T47D (cell line): ENCODE measurements at regions not wholly inside any gene's neighbourhood (a gene's known extent, or its start where the extent isn't known, plus 50 kb on each side); places are given as distances from the start of the nearest gene placed in this dataset.
A peak's percentile ranks its signal among the peaks of the same experiment; 100 is the strongest.

Experiments used
- DNase-seq, 2 experiments: peaks; one replicate each; pipeline versions ENCODE4 v3.0.0 to v3.0.0-alpha.2; 2011 to 2012; ENCODE audit warnings: low read depth in 1 of 2, low spot score in 1 of 2
- JUND ChIP-seq: IDR thresholded peaks from 2 replicates; pipeline ENCODE4 v1.6.1; 2012; ENCODE audit warnings: low read depth
- in situ Hi-C: cut with HindIII; loops from 2 replicates; pipeline ENCODE4 v1.10.0; 2016; ENCODE audit warnings: low sequenced_read_pairs, low pct_unique_long_range_greater_than_20kb

DNA sequence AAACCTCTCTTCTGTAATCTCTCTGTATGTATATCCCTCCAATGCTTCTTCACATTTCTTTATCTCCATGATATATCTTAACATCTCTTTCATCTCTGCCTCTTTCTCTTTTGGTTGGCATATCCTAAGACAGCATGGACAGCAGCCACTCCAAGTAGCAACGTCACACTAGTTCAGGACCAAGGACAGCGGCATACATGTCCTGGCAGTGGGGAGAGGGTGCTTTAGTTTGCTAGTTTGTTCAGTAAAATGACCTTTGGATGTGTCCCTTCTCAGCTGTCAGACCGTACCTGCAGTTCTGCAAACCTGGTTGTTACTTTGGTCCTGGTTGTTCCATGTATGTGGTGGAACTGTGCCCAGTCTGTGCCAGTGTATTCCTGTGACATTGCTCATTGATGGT is 225.6 kb upstream of the ROPN1 start:
- in situ Hi-C loops, result no loop called here
- peak; percentile 67 to 90 for DNase-seq
- TF ChIP-seq JUND, result no peak

DNA sequence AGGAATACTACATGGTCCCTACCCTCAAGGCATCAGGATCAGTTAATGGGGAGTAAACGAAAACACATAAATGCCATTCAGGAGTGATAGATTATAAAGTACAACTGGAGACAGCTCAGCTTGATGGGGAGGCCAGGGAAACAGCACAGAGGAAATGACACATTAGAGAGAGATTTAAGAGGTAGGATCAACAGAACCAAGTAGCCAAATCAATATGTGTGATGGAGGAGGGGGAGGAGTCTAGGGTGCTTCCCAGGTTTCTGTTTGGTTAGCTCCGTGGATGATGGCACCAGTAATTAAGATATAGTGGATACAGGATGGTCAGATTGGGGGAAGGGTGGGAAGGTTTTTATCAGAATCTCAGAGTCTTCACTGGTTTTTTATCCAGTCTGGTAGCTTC is 229.5 kb upstream of the ROPN1 start:
- in situ Hi-C loops, result no loop called here
- TF ChIP-seq JUND, result no peak
- no peak for DNase-seq

DNA sequence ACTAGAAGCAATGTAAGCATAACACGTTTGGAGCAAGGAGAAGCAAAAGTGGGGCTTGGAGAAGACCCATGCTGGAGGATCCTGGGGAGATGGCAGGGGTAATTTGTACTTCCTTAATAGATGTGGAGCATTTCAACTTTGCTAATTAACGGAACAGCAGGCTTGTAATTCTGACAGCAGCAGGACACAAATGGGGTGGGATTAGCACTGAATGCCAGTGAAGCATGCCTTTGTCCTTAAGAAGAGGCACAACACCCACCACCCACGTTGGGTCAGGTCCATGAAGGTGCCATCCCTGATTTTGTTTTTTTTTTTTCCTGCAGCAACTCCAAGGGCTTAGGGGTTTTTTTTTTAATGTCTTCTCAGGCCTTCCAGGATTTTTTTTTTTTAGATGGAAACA is 231.9 kb upstream of the ROPN1 start:
- TF ChIP-seq JUND, result no peak
- no peak for DNase-seq
- in situ Hi-C loops, result no loop called here

DNA sequence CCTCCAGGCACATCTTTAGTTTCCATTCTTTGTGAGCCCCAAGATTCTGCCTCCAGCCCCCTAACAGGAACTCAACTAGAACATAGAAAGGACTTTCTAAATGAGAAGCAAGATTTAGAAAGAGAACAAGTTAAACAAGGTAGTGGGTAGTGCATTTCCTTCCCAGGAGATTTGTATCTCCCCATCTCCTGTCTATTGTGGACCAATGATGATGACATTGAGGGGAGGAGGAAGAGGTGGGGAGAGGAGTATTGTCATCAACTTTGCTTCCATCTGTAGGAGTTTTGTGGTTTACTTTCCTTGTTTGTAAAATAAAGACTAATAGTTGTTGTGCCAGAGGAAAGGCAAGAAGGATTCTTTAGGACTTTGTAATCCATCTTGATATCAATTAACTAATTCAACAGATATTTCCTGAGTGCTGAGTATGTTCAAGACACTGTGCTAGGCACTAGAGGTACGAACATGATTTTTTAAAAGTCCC is 235.3 kb upstream of the ROPN1 start:
- DNase-seq, result no peak
- no peak for TF ChIP-seq JUND
- in situ Hi-C loops, result no loop called here

GRCh38 chr3:124229420-124229819 is 237.5 kb upstream of the ROPN1 start:
- in situ Hi-C loops, result no loop called here

DNA sequence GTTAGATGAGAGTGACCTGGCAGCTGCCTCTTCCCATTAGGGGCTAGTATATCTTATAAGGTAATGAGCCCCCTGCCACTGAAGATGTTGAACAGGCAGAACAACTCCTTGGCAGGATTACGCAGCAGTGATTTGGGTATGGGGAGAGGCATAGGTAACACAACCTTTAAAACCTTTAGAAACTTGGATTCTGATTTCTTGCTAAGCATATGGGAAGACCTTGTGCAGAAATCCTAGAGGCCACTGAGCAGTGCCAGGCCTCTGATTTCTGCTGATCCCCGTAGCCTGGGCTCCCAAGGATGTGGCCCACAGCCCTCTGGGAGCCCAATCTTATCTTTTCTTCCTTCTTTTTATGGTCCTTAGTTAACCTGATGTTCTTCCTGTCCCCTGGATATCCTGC is 237.9 kb upstream of the ROPN1 start:
- in situ Hi-C loops, result no loop called here

More at GRCh38 chr3:124229420-124229819, 237.5 kb upstream of the ROPN1 start:
- no peak for DNase-seq
- TF ChIP-seq JUND, result no peak

DNA sequence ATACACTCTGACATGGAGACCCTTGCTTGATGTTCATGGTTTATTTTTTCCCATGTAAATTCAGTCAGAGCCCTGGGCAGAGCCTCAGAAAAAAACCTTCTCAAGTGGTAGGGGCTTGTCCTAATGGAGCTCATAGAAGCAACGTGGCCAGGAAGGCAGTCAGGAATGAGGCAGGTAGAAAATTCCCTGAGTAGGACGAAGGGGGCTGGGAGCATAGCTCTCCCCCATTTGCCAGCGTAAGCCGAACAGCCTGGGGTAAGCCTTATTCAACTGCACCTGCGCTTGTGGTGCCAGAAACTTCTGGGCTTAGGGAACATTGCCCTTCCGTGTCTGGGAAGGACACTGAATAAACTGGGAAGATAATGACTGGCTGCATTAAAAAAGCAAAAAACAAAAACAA is 238.5 kb upstream of the ROPN1 start:
- DNase-seq, result no peak
- in situ Hi-C loops, result no loop called here
- no peak for TF ChIP-seq JUND

More for the DNA sequence above, 237.9 kb upstream of the ROPN1 start:
- TF ChIP-seq JUND, result no peak
- DNase-seq, result no peak

GRCh38 chr3:124230998-124231397 is 239.1 kb upstream of the ROPN1 start:
- in situ Hi-C loops, result no loop called here
- no peak for TF ChIP-seq JUND
- DNase-seq, result no peak

DNA sequence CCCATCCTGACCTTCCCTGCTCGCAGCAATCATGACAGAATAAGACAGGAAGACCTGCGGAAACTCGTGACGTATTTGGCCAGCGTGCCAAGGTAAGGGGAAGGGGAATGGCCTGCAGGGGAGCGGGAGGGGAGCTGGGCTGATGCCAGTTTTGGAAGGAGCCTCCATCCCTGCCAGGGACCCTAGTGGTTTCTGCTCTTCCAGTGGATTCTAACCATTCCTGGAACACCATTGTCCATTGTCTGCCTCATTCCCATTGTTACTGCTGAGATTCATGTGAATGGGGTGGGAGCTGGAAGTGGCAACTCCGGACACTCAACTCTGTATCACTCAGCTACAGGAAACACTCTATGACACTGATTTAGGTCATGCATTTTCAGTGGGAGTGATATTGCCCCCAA is 242.9 kb upstream of the ROPN1 start:
- no peak for TF ChIP-seq JUND
- DNase-seq, result no peak
- in situ Hi-C loops, result no loop called here

- no peak for DNase-seq
- in situ Hi-C loops, result no loop called here
- no peak for TF ChIP-seq JUND
Observed at GRCh38 chr3:124235446-124235845, 243.5 kb upstream of the ROPN1 start.

GRCh38 chr3:124243177-124243859 is 251.4 kb upstream of the ROPN1 start:
- no peak for TF ChIP-seq JUND
- in situ Hi-C loops, result no loop called here
- DNase-seq, result no peak

GRCh38 chr3:124246376-124246775 is 254.5 kb upstream of the ROPN1 start:
- in situ Hi-C loops, result no loop called here
- no peak for TF ChIP-seq JUND
- no peak for DNase-seq

GRCh38 chr3:124246949-124247348 is 255.0 kb upstream of the ROPN1 start:
- in situ Hi-C loops, result no loop called here
- TF ChIP-seq JUND, result no peak
- peak; percentile 32 to 64 for DNase-seq

DNA sequence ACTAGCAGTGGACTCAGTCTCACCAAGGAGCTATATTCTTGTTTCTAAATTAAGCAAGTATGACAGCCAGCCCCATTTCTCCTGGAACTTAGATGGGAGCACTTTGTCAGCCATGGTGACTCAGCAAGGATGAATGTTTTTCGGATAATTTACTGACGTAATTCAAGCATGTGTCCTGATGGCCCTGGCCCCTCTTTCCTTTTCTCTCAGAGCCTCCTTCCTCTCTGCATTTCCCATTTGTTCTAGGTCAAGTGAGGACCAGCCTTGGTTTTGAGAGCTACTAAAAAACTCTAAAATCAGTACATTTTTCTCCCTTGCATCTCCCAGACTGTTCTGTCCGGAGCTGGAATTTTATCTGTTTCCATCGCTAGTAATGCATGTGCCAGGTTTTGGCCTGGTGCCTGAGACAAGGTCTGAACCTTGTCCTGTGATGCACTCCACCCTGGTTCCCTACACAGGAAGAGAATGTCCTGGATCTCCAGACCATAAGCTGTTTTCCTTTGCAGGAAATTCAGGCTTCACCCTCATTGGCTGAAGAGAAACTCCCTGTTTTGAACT is 256.6 kb upstream of the ROPN1 start:
- TF ChIP-seq JUND, result no peak
- DNase-seq, result peak in 1 of 2 experiments; percentile 23
- in situ Hi-C loops, result no loop called here
